NCI-H748 (cell line): ENCODE measurements at regions not wholly inside any gene's neighbourhood (a gene's known extent, or its start where the extent isn't known, plus 50 kb on each side); places are given as distances from the start of the nearest gene placed in this dataset.

ENCODE experiments used
- DNase-seq: peaks from one replicate; lab custom pipeline; 2025; ENCODE audit not compliant: unreplicated experiment; lab: John Stamatoyannopoulos, UW

DNA sequence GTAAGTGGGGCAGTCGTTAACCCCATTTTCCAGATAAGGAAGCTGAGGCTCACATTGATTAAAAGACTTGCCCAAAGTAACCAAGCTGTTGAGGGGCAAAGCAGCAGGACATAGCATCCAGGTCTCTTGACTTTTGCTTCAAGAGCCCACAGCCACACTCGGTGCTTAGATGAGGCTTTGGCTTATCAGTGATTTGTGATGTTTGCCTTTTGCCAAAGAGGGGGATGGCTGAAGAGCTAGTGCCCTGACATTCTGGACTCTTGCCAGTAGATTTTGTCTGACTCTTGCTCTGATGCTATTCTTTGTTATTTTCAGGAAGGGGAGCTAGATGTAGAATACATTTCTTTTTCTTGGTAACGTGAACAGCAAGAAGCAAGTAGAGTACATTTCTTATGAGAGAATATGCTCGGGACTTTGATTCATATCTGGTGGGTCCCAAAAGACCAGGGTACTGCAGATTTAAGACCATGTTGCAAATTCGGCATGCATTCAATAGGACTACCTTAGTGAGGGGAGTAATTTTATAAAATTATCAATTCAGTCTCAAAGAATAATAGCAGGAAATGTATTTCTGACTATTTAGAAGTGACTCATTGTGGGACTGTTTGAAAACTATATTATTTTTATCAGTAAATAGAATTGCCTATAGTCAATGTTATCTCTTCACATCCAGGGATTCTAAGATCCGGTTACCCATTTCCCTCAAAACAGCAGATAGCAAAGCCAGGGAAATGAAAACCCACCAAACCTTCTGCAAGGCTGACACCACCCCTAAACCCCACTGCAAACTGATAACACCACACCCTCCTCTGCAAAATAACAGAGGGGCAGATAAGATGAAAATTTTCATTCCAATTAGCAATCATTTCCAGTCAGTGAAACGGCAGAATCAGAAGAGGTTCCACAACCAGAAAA lies 180.0 kb upstream of the BMPER start:
- DNase-seq, result no peak

DNA sequence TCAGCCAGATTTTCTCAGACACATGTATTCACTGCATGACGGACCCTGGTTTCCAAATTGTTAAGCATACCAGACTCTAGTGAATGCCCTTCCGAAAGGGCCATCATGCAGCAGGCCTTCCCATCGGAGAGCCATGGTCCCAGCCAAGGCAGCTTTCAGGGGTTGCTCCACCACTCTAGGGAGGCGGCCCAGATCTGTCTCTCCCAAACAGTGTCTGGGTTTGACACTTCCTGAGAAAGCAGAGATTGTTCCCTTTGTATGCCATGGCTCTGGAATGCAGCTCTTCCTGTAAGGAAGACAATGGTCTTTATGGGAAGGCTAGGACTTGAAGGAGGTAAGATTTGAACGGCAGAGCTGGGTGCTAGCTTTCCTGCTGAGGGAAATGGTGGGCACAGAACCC lies 178.8 kb upstream of the BMPER start:
- no peak for DNase-seq

DNA sequence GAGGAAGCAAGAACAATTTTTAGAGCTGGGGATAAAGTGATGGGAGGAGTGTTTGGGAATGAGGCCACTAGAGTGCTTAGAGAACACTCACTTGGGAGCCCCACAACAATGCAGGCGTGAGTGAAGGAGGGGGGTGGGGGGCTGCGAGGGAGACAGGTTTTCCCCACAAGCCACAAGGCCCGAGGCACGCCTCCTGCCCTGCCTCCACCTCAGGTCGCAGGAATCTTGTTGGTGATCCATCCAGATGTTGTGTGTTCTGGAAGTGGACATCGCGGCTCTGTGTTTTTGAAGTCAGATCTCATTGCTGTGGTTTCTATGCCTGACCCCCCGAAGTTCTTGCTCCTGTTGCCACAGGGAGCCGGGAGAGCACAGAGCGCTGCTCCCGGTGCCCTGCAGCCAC lies 178.0 kb upstream of the BMPER start:
- DNase-seq, result no peak

DNA sequence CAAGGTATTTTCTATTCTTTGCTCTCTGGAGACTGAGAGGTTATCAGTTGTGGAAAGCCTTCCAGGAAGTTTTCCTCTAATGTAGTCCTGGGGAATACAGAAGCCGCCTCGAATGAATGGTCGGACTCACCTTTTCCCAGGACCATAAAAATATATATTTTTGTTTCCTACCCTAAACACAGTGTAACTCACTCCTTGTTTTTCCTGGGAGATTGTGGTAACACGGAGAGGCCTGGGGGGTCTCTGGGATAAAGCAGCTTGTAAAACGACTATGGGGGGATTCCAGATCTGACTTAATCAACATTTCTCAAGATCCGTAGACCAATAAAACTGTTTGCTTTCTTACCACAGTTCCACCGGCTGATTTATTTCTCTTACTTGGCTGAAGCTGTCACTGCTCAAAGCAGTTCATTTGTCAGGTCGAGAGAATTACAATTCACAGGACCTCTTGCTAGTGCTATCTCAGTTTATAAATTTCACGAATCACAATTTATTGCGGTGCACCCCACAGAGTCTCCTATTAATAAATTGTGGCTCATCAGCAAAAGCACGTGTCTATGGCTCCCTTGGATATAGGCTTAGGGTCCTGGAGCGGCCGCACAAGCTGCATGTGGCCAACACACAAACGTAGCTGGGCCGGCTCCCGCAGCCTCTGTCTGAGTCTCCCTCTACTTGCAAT lies 176.3 kb upstream of the BMPER start:
- no peak for DNase-seq

DNA sequence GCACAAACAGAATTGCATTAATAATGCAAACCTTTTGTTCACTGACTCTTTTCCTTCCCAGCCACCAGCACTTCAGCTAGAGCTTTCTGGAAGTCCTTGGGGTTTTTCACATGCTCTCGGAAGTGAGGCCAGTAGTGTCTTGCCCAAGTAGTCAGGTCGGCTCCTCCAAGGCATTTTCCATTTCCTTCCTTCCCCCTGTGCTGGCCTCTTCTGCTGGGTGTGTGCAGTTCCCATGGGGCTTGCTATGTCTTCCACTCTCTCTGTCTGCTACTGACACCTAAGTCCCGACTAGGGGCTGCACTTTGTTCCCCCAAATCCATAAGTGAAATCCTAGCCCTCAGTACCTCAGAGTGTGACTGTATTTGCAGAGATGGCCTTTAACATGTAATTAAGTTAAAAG lies 175.6 kb upstream of the BMPER start:
- DNase-seq, result no peak

DNA sequence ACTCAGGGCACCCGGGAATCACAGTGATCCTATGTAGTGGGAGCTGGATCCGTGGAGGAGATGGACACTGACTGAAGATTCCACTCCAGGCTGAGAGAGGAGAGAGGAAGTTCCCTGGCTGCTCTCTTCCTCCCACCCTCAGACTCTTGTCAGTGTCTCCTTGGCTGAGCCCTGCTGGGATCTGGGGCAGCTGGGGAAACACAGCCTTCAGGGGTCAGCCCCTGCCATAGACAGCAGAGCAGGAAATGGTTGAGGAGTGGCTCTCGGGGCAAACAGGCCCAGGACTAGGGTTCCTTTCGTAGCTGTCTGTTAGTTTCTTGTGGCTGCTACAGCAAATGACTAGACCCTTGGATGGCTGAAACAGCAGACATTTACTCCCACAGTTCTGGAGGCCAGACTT lies 174.4 kb upstream of the BMPER start:
- DNase-seq, result no peak

DNA sequence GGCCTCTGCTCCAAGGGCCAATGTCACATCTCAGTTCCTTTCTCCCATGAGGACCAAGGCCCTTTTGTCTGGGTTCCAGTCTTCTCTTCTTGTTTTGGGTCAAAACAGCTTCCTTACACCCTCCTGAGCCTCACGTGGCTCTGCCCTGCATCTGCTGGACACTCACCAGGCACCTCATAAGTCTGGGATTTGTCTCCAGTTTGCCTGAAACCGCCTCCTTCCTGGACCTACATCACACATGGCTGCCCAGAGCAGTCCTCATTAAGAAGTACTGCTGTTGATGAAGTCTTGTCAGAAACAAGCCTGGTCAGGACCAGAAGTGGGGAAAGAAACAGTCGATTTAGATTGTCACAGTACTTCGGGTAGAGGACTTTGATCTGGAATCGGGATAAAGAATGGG lies 173.4 kb upstream of the BMPER start:
- DNase-seq, result no peak

DNA sequence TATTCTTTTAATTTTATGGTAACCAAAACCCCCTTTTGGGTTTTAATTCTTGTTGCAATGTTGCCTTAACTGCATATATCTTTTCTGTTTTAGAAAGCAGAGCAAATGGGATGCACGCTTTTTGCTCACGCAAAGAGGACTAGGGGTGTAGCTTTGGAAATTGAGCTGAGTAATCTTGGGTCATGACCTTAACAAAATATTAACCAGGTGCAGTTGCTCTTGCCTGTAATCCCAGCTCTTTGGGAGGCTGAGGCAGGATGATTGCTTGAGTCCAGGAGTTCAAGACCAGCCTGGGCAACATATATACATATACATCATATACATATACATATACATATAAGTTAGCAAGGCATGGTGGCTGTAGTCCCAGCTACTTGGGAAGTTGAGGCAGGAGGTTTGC lies 172.9 kb upstream of the BMPER start:
- no peak for DNase-seq

DNA sequence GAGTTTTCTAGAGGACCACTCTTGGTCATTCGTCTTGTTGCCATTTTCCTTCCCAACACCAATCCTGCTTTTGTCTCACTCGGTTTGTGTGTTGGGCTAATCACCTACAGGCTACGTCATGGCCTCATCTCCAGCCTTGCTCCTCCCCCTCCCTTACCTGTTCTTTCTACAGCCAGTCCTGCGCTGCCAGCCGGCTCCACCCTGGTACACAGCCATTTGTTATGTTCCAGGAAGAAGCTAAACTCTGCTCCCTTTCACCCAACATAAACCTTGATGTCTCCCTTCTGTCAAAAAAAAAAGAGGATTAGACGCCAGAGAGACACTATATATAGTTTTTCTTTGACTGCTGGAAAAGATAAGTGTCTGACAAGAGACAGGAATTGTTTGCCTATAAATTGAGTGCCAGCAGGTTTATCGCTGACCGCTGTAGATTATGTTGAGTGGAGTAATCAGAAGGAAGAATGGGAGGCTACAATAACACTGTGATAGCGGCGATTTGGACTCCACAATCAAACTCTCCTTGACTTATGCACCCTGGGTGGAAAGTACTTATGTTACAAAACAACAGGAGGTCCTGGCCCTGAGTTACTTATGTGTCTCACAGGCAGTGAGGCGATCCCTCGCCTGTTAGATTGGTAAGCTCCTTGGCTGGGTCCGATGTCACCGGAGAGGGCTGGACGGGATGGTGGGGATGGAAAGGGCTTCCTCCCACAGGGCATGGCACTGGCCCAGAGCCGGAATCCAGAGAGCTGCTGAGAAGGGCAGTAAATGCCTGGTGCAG lies 171.3 kb upstream of the BMPER start:
- peak; percentile 72 for DNase-seq

DNA sequence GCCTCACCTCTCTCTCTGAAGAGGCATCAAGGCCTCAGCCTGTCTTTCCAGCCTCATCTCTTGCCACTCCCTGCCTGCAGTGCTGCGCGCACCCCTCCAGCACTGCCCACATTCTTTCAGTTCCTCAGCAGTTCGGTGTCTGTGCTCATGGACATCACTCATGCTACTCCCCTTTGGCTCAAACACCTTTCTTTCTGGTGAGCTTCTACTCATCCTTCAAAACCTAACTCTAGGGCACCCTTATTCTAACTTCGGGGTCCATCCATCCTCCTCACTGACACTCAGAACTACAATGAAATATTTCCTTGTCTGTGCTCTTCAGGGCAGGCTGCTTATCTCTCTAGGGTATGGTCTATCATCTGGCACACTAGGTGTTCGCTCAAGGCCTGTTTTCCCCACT lies 169.9 kb upstream of the BMPER start:
- no peak for DNase-seq

DNA sequence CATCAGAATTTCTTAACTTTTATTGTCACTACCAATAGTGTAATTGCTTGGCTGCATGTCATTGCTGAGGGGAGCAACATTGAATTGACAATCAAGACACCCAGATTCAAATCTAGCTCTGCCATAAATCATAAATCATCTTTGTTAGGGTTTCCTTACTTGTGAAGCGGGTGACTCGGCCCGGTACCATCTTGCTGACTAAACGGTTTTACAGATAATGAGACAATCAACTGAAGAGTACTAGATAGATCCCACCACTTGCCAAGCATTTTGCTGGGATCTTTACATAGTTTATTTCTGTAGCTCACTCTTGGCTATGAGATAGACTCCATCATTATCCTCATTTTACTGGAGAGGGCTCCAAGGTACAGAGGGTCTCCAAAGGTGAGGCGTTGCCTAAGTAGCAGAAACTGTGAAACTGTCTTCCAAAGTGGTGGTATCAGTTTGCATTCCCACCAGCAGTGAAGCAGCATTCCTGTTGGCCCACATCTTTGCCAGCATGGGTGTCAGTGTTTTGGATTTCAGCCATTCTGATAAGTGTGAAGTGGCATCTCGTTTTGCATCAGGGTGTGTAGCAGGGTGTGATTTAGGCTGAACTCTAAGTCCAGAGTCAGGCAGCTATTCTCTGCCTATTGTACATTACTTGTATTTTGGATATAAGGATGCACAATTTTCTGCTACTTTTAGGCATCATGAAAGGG lies 168.7 kb upstream of the BMPER start:
- no peak for DNase-seq

DNA sequence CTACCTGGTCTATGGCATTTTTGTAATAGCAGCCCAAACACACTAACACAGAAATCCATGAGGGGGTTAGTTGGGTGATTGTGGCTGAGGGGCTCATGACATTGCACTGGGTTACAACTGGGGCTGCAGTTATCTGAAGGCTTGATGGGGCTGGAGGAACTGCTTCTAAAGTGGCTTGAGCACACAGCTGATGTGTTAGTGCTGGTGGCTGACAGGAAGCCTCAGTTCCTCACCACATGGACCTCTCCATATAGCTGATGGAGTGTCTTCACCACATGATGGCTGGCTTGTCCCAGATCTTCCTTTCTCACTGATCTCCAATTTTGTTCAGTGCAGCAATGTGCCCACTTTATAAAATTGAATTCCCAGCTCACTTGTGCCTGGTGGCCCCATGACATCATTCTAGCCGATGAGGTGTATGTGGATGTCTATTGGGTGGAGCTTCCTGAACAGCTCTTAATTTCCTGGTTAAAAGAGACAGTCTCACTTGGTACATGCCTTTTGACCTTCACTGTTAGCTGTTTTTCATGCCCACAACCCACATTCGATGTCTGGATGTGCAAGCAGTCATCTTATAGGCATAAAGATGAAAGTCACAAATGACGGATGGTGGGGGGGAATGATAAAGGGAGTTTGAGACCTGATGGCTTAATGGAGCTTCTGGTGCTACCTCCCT lies 166.9 kb upstream of the BMPER start:
- DNase-seq, result no peak

DNA sequence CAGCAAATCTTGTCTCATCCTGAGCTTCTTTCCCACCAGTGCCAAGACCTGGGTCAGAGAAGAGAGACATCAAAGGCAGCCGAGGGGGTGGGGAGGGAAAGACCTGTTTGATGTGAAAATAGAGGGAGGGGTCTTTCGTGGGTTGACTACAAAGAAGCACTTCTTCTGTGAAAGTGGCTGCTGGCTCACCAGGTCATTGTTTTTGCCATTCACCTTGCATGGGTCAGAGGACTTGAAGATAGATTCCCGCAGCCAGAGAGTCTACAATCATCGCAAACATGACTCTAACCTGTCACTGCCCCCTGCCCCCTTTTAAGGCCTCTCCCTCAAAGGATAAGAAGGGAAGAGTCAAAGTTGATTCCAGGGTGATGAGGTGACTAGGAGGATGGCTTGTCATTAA lies 166.1 kb upstream of the BMPER start:
- no peak for DNase-seq

DNA sequence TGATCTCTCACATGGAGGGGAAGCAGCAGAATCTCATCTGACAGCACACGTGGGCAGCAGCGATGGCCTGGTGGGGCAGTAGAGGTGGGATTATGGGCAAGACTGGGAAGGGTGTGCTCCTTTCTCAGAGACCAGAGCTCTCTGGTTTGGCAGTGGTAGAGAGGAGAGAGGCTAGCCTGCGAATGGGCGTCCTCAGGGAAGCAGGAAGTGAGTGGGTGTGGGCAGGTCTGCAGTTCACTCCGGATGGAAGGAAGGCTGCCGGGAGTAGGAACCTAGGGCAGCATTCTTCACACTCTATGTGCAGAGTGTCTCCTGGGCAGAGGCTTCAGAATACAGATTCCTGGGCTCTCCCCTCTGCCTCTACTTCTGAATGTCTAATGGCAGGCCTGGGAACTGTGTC lies 162.8 kb upstream of the BMPER start:
- no peak for DNase-seq

DNA sequence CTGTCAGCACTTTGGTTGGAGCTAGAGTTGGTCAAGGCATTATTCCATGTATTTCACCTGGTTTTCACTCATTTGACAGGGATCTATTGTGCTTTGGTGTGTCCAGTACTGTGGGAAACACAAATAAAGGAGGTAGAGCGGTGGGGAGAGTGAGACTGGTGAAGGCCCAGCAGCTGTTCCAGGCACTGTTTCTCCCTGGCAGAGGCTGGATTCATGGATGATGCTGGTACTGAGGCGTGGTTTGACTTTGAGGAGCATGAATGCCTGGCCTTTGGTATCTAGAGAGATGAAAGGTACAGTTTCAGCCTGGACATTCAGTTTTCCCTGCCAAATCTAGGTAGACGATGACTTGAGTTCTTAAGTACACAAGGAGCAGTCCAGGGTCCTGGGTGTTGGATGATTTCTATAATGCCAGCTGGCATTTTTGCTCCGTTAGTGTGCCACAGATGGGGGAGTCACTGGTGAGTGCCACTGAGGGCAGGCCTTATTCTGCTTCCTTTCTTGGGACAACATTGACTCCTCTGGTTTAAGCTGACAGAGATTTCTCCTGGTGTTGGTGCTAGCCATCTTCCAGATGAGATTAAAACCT lies 162.2 kb upstream of the BMPER start:
- DNase-seq, result no peak

DNA sequence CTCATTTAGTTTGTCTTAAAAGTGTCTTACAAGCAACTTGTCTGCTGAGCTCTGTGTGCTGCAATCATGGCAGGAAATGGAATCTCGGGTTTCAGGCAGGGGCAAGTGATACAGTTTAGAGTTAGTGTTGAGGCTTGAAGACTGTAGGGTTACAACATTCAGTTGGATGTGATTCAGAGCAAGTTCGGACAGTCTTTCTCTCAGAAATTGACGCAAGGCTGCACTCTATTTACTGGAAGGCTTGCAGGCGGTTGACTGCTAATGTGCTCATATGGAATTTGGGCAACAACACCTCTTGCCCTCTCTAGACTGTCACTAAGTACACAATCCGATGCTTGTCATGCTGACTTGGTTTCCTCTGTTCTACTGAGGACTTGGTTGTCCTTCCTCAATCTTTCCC lies 161.7 kb upstream of the BMPER start:
- no peak for DNase-seq

DNA sequence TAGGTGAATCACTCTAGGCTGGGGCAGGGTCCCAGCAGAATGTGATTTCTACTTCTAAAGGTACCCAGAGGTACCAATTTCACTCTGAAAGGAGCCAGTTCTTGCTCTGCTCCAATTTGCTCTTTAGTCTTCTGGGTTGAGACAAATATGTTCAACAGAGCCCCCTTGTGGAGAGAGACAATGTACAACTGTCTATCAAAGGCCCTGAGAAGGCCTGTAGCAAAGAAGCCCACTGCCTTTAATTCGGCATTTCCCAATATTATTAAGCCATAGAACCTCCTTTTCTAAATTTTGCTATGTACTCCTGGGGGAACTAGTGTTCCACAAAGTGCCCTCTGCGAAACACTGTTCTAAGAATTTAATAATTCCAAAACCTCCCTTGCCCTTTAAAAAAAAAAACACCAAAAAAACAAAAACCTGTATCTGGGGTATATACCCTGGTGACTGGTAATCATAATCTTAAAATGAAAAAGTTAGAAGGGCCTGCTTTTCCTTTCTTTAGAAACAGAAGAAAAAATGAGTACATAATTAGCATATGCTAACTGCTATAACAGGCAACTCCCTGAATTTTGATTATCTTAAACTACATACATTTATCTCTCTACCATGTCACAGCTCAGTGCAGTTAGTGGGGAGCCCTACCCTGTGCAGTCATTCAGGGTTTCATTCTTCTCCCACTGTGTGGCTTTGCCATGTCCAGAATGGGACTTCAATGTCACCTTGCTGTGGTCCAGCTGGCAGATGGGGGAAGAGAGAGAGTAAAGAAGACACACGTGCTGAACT lies 160.9 kb upstream of the BMPER start:
- peak; percentile 59 for DNase-seq

DNA sequence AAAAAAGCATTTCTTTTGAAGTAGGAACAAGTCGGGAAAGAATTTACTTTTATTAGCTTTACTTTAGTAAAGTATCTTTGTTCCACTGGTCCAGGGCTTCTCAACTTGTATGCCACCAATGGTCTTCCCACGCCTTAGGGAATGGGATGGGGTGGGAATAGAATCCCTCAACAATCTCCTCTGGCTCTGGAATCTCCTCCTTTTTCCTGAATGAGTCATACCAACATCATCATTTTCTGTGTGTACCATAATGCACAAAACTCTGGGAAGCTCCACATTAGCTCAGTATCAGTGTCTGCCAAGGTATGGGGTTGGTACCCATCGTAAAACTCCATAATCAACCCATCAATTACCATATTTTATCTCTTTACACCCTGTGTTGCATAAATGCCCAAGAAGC lies 159.4 kb upstream of the BMPER start:
- no peak for DNase-seq

DNA sequence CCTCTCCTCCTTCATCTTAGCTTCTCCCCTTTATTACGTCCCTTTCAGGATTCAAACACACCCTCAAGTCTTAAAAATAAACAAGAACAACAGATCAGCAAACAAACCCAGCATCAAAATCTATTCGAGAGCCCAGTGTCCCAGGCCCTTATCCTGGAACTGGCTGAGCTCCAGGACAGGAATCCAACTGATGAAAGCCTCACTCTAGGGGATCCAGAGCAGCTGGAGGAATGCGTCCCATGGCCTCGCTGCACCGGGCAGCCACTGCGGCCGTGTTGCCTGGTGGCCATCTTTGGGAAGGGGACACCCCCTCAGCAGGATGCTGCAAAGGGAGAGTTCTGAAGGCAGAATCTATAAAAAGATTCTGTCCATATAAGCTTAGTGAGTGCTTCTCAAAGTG lies 156.5 kb upstream of the BMPER start:
- DNase-seq, result no peak

DNA sequence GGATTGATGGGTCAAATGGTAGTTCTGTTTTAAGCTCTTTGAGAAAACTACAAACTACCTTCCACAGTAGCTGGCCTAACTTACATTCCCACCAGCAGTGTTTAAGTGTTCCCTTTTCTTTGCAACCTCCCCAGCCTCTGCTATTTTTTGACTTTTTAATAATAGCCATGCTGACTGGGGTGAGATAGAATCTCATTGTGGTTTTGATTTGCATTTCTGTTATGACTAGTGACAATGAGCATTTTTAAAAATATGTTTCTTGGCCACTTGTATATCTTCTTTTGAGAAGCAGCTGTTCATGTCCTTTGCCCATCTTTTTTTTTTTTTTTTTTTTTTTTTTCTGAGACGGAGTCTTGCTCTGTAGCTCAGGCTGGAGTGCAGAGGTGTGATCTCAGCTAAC lies 155.2 kb upstream of the BMPER start:
- no peak for DNase-seq
